HL-60 (cell line): ENCODE measurements at regions not wholly inside any gene's neighbourhood (a gene's known extent, or its start where the extent isn't known, plus 50 kb on each side); places are given as distances from the start of the nearest gene placed in this dataset.

ENCODE experiments used
- GABPA ChIP-seq: IDR thresholded peaks from 2 replicates; pipeline ENCODE4 v1.6.1; 2012; ENCODE audit warnings: low read depth
- TF ChIP-seq, protein P1 (sequence below): IDR thresholded peaks from one replicate; pipeline ENCODE4 v1.5.1; 2011; ENCODE audit warnings: low read length, control low read depth, inconsistent platforms; ENCODE audit not compliant: insufficient read depth

DNA sequence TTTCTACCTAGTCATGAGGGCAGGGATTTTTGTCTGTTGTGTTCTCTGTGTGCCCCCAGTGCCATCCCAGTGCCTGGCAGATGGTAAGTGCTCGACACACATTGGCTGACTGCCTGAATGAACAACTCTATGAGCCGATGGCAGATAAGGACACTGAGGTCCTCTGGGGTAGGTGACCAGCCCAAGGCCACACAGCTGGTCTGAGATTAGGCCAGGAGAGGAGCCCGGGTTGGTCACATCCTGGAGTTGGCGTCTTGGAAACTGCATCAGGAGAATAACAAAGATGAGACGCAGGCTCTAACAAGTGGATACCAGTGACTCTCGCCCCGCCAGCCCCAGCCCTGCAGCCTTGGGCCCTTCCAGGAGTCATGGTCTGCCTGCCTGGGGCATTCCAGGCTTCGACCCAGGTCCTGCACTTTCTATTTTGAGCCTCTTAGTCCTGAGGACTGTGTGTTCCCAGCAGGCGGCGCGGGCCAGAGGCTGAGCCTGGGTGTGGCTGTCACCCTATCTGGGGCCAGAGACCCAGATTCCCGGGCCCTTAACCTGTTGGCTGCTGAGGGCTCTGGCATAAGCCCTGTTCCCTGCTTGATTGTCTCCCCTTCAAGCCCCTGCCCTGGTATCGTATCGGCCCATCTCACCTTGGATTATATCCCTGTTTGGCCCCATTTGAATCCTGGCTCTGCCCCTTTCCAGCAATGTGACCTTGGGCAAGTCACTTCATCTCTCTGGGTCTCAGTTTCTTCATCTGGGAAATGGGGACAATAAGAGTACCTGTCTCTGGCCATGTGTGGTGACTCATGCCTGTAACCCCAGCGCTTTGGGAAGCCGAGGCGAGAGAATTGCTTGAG lies 88.3 kb downstream of the CEBPB start:
- TF ChIP-seq, protein P1, sequence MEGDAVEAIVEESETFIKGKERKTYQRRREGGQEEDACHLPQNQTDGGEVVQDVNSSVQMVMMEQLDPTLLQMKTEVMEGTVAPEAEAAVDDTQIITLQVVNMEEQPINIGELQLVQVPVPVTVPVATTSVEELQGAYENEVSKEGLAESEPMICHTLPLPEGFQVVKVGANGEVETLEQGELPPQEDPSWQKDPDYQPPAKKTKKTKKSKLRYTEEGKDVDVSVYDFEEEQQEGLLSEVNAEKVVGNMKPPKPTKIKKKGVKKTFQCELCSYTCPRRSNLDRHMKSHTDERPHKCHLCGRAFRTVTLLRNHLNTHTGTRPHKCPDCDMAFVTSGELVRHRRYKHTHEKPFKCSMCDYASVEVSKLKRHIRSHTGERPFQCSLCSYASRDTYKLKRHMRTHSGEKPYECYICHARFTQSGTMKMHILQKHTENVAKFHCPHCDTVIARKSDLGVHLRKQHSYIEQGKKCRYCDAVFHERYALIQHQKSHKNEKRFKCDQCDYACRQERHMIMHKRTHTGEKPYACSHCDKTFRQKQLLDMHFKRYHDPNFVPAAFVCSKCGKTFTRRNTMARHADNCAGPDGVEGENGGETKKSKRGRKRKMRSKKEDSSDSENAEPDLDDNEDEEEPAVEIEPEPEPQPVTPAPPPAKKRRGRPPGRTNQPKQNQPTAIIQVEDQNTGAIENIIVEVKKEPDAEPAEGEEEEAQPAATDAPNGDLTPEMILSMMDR, result no peak
- TF ChIP-seq GABPA, result no peak
